WI38 (cell line): ENCODE measurements at regions not wholly inside any gene's neighbourhood (a gene's known extent, or its start where the extent isn't known, plus 50 kb on each side); places are given as distances from the start of the nearest gene placed in this dataset.

ENCODE experiments used
- H3K4me3 ChIP-seq: 2 replicates; pipeline ENCODE4 v1.5.1; 2011; ENCODE audit warnings: low read depth, mild to moderate bottlenecking, control low read depth, low read length
- TF ChIP-seq, protein P1 (sequence below): IDR thresholded peaks from 2 replicates; pipeline ENCODE4 v1.5.1; 2012; ENCODE audit warnings: low read depth, mild to moderate bottlenecking, control low read depth, low read length

DNA sequence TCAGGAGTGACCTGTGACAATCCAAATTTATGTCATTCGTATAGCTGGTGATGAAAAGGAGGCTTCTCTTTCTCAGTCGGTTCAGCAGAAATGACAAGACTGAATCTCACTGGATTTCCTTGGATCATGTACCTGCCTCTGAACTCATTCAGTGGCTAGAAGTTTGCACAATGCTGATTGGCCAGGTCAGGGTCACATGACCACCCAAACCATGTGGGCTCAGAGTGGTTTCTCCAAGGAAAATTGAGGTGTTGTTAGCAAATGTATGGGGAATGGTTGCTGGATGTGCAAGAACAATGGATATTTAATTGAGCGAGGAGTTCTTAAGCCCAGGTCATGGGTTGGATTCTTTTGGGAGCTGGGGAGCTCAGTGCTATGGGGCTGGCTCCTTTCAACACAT is 227.5 kb downstream of the AACS start:
- H3K4me3 ChIP-seq = no peak overlapping the region
- TF ChIP-seq, protein P1, sequence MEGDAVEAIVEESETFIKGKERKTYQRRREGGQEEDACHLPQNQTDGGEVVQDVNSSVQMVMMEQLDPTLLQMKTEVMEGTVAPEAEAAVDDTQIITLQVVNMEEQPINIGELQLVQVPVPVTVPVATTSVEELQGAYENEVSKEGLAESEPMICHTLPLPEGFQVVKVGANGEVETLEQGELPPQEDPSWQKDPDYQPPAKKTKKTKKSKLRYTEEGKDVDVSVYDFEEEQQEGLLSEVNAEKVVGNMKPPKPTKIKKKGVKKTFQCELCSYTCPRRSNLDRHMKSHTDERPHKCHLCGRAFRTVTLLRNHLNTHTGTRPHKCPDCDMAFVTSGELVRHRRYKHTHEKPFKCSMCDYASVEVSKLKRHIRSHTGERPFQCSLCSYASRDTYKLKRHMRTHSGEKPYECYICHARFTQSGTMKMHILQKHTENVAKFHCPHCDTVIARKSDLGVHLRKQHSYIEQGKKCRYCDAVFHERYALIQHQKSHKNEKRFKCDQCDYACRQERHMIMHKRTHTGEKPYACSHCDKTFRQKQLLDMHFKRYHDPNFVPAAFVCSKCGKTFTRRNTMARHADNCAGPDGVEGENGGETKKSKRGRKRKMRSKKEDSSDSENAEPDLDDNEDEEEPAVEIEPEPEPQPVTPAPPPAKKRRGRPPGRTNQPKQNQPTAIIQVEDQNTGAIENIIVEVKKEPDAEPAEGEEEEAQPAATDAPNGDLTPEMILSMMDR = no peak

DNA sequence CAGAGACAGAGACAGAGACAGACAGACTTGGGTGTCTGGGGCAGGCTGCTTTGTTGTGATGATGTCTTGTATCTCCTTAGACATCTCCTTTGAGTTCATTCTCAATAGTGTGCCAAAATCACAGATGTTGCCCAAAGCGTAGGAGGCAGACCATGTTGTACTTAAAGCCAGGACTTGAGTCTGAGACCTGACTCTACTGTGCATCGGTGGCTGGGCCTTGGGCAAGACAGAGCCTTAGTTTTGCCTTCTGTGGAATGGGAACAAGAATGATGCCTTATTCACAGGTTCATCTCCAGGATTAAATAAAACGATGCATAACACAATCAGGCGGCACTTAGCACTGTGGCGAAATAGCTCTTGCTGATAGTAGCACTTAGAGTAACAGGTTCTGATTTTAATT is 230.3 kb downstream of the AACS start:
- TF ChIP-seq, protein P1 = no peak
- no peak overlapping the region for H3K4me3 ChIP-seq

DNA sequence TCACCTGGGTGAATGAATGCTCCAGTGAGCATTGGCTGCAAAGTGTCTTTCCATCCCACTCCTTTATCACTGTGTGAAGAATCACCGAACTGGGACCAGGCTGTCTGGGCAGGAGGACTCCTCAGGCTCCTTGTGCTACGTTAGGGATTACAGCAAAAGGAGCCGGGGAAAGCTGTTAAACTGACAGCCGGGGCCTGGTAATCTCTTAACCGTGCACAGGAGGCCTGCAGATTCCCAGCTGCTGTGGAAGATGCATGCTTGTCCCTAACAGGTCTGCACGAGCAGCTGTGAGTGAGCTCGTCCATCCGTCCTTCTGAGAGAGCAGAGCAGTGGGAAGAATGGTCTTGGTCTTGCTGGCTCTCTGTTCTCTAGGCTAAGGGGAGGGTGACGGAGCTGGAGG is 231.5 kb downstream of the AACS start:
- TF ChIP-seq, protein P1 = no peak
- no peak overlapping the region for H3K4me3 ChIP-seq

DNA sequence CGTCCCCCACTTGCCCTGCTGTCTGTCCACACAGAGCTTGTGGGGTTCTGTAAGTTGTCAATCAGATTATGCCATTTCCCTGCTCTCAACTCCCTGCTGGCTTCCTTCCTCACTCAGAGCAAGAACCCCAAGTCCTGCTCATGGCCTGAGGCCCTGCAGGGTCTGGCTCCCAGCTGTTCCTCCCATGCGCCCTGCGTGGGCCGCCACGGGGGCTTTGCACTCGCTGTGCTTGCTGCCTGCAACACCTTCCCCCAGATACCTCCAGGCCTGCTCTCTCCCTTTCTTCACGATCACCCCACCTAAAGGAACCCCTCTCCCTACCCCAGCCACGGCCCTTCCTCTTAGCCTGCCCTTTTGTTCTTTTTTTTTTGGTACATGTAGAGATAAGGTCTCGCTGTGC is 234.6 kb downstream of the AACS start:
- TF ChIP-seq, protein P1 = no peak
- no peak overlapping the region for H3K4me3 ChIP-seq

DNA sequence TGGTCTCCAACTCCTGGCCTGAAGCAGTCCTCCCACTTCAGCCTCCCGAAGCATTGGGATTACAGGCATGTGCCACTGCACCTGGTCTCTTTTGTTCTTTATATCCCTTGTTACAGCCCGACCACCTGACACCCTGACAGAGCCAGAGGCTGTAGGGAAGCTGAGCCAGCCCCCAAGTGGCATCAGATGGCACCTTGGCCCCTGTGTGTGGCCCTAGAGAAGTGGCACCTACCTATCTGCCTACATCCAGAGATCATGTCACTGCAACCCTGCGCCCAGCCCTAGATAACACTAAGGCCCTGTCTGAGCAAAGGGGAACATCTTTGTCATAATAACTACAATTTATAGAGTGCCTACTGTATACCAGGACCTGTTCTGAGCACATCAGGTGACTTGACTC is 235.0 kb downstream of the AACS start:
- TF ChIP-seq, protein P1 = no peak
- H3K4me3 ChIP-seq = no peak overlapping the region

DNA sequence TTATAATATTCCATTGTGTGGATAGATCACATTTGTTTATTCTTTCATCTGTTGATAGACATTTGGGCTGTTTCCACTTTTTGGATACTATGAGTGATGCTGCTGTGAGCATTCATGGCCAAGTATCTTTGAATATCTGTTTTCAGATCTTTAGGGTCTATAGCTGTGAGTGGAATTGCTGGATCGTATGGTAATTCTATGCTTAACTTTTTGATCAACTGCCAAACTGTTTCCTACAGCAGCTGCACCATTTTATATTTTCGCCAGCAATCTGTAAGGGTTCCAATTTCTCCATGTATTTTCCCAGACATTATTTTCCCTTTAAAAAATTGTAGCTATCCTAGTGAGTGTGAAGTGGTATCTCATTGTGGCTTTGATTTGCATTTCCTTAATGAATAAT is 238.1 kb downstream of the AACS start:
- no peak overlapping the region for H3K4me3 ChIP-seq
- TF ChIP-seq, protein P1 = no peak

DNA sequence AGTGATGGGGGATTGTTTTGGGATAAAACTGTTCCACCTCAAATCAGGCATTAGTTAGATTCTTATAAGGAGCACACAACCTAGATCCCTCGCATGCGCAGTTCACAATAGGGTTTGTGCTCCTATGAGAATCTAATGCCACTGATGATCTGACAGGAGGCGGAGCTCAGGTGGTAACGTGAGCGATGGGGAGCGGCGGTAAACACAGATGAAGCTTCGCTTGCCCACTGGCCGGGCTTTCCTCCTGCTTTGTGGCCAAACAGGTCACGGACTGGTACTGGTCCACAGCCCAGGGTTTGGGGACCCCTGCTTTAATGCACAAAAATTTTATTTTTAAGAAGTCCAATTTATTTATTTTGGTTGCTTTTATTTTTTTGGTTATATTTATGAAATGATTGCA is 238.8 kb downstream of the AACS start:
- no peak overlapping the region for H3K4me3 ChIP-seq
- TF ChIP-seq, protein P1 = no peak

DNA sequence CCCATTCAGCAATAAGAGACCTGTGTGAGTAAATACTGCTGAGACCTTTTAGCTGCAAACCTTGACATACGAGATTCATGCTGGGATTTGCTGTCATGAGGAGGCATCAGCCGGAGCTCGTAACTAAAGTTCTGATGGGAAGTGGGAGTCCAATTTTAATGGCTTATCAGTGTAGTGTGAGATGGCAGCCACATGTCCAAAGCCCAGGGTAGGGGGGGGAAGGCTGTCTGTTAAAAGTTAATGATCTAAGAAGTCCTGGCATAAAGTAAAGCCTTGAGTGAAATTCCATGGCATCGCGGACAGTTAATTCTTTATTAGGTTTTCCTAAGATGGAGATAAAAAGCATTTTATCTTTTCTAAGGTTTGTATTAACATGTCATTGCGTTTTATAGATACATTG is 240.0 kb downstream of the AACS start:
- no peak overlapping the region for H3K4me3 ChIP-seq
- TF ChIP-seq, protein P1 = no peak
